Prostate gland (tissue), 2 donors: ENCODE measurements at regions not wholly inside any gene's neighbourhood (a gene's known extent, or its start where the extent isn't known, plus 50 kb on each side); places are given as distances from the start of the nearest gene placed in this dataset.

Experiments
- DNase-seq: peaks from one replicate; pipeline ENCODE4 v3.0.0-alpha.2; 2019; ENCODE audit warnings: low spot score
- H3K27ac ChIP-seq, 2 donors: fragments of 200-600 bp; sonication (generic); 2 replicates each; pipeline ENCODE4 v1.5.1; 2017 to 2019
- H3K27me3 ChIP-seq: fragments of 200-600 bp; sonication (generic); replicated peaks from 2 replicates; pipeline ENCODE4 v1.5.1; 2019; ENCODE audit not compliant: insufficient read depth
- H3K36me3 ChIP-seq, 2 donors: fragments of 200-600 bp; sonication (generic); 1 replicate in 1 of 2; 2 replicates in 1 of 2; pipeline versions ENCODE4 v1.5.1 to v1.8.1; 2017 to 2019
- H3K4me1 ChIP-seq: fragments of 200-600 bp; sonication (generic); replicated peaks from 2 replicates; pipeline ENCODE4 v1.5.1; 2019
- H3K4me3 ChIP-seq, 2 donors: fragments of 200-600 bp; sonication (generic); 2 replicates each; pipeline ENCODE4 v1.5.1; 2017 to 2019
- H3K9me3 ChIP-seq: fragments of 200-600 bp; sonication (generic); 2 replicates; pipeline ENCODE4 v1.5.1; 2017
- POLR2A ChIP-seq: fragments of 450-650 bp; IDR thresholded peaks from one replicate; pipeline ENCODE4 v1.6.1; 2016; ENCODE audit warnings: antibody characterized with exemption, mild to moderate bottlenecking
- POLR2AphosphoS5 ChIP-seq: sonication (generic); formaldehyde crosslinking; IDR thresholded peaks from one replicate; pipeline ENCODE4 v1.6.1; 2017; ENCODE audit warnings: antibody characterized with exemption
- WGBS: methylation state at CpG from one replicate; pipeline ENCODE4 v1.1.5; 2018; 5-methylcytosine and 5-hydroxymethylcytosine counted together
- intact Hi-C: fragments of 100-400 bp; cut with DNase I; formaldehyde crosslinking; loops from one replicate; pipeline ENCODE4 v1.14.2; 2022
- TF ChIP-seq, protein P1 (sequence below), 4 experiments: fragments of 200-600 bp in 2 of 4; fragments of 450-650 bp in 2 of 4; sonication (generic) in 2 of 4; IDR thresholded peaks; 1 replicate in 3 of 4; 2 replicates in 1 of 4; pipeline ENCODE4 v1.5.1; 2016 to 2019; ENCODE audit warnings: antibody characterized with exemption in 4 of 4, mild to moderate bottlenecking in 2 of 4, moderate library complexity in 2 of 4

DNA sequence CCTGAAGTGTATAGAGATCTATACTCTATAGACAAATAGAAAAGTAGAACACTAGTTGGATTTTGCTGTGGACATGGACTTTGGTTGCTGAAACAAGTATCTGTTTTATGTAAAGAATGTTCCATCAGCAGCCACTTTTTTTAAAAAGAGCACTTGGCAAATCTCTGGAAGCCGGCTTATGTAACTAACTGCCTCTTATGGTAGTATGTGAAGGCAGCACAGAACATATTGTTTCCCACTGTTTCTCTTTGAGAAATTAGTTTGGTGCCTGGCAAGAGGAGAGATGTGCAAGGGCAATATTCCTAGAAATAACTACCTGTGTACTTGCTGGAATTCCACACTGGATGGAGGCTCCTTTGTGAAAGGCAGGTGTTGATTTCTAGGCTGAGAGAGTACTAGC, 242.3 kb upstream of the PREP start:
- Histone ChIP-seq H3K4me1 (no peaks in the 10 kb centered on the region), H3K27me3 (no peaks in the 10 kb centered on the region), H3K27ac (no peak overlapping the region), H3K36me3 (no peaks in the 10 kb centered on the region), H3K9me3 (no peaks in the 10 kb centered on the region), H3K4me3 (no peak overlapping the region)
- 27% methylated on average over 1 of the region's 1 CpG for WGBS
- DNase-seq, result no peak
- intact Hi-C loops, result no loop called here
- TF ChIP-seq, protein P1, sequence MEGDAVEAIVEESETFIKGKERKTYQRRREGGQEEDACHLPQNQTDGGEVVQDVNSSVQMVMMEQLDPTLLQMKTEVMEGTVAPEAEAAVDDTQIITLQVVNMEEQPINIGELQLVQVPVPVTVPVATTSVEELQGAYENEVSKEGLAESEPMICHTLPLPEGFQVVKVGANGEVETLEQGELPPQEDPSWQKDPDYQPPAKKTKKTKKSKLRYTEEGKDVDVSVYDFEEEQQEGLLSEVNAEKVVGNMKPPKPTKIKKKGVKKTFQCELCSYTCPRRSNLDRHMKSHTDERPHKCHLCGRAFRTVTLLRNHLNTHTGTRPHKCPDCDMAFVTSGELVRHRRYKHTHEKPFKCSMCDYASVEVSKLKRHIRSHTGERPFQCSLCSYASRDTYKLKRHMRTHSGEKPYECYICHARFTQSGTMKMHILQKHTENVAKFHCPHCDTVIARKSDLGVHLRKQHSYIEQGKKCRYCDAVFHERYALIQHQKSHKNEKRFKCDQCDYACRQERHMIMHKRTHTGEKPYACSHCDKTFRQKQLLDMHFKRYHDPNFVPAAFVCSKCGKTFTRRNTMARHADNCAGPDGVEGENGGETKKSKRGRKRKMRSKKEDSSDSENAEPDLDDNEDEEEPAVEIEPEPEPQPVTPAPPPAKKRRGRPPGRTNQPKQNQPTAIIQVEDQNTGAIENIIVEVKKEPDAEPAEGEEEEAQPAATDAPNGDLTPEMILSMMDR (IDR thresholded peaks at IDR 0.05), result no peak
- no peak for TF ChIP-seq POLR2A
- no peak for TF ChIP-seq POLR2AphosphoS5

DNA sequence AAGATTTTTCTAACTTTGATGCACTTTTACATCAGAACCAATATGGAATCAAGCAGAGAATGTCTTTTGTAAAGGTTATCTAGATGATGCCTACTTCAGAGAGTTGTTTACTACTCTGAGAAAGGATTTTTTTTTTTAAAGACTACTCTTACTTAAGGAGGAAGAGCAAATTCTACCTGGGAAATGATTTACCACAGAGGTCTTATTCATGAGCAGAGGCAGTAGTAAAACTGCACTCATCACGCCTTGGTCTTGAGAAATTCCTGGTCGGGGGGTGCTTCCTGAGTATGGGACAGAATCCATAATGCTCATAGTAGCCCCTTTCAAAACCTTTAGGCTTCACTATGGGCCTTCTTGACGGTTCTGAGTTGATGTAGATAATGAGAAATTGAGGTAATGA, 241.8 kb upstream of the PREP start:
- H3K9me3 ChIP-seq, result no peaks in the 10 kb centered on the region
- no peak overlapping the region for H3K4me3 ChIP-seq
- no peak for DNase-seq
- H3K27ac ChIP-seq, result no peak overlapping the region
- H3K27me3 ChIP-seq, result no peaks in the 10 kb centered on the region
- H3K36me3 ChIP-seq, result no peaks in the 10 kb centered on the region
- intact Hi-C loops, result no loop called here
- H3K4me1 ChIP-seq, result no peaks in the 10 kb centered on the region
- 80% methylated on average over 3 of the region's 3 CpGs for WGBS
- TF ChIP-seq POLR2A (no peak), POLR2AphosphoS5 (no peak)
- TF ChIP-seq, protein P1 (IDR thresholded peaks at IDR 0.05), result no peak

DNA sequence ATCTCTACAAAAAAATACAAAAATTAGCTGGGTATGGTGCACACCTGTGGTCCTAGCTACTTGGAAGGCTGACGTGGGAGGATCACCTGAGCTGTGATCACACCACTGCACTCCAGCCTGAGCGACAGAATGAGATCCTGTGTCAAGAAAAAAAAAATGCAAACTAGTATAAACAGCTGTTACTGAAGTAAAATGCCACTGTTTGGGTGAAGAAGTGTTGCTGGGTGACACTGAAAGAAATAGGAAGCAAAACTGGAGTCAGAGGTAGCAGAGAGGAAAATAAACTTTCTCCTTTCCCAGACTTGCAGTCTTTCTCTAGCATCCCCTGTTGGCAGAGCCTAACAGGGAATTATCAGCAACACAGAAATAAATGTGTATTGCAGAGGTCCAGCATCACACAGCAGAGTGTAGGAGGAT, 241.2 kb upstream of the PREP start:
- TF ChIP-seq POLR2A, result no peak
- TF ChIP-seq POLR2AphosphoS5, result no peak
- TF ChIP-seq, protein P1 (IDR thresholded peaks at IDR 0.05), result no peak
- Histone ChIP-seq H3K36me3 (no peaks in the 10 kb centered on the region), H3K4me3 (no peak overlapping the region), H3K27ac (no peak overlapping the region), H3K9me3 (no peaks in the 10 kb centered on the region), H3K27me3 (no peaks in the 10 kb centered on the region), H3K4me1 (no peaks in the 10 kb centered on the region)
- intact Hi-C loops, result no loop called here
- 88% methylated on average over 2 of the region's 2 CpGs for WGBS
- DNase-seq, result no peak

DNA sequence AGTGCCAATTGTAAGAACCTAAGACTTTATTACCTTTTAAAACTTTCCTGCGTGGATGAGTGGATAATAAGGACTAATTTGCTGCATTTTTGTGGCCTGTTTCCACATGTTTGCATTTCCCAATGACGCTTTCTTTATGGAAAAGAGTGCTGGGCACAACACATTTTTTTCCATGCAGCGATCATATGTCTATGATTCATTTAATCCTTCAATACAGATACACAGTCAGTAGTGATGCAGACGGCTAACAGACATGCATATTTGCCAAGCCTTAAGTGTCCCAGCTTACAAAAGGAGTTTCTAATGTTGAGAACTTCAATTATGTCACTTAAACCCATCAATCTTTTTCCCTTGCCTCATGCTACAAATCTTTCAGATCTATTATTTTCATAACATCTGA, 239.8 kb upstream of the PREP start:
- Histone ChIP-seq H3K4me3 (no peak overlapping the region), H3K36me3 (no peaks in the 10 kb centered on the region), H3K9me3 (no peaks in the 10 kb centered on the region), H3K4me1 (no peaks in the 10 kb centered on the region), H3K27me3 (no peaks in the 10 kb centered on the region), H3K27ac (no peak overlapping the region)
- 62% methylated on average over 4 of the region's 4 CpGs for WGBS
- TF ChIP-seq POLR2A (no peak), POLR2AphosphoS5 (no peak)
- TF ChIP-seq, protein P1 (IDR thresholded peaks at IDR 0.05), result no peak
- intact Hi-C loops, result no loop called here
- DNase-seq, result no peak

DNA sequence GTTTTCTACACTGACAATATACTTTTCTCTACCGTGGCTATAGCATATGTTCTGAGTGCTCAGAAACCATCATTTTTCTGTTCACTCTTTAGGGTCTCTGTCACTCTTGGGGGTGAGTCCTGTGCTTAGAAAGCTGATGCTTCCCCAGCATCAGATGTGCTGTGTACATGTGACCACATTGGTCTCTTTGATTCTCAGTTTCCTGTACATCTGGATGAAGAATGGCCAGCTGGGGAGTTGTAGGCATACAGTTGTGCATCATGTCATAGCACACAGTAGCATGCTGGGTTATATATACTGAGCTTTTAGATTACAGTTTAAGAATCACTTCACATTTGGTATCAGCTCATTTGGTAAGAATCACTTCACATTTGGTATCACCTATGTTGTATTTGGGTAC, 238.6 kb upstream of the PREP start:
- no peaks in the 10 kb centered on the region for H3K36me3 ChIP-seq
- no peak overlapping the region for H3K27ac ChIP-seq
- intact Hi-C loops, result no loop called here
- H3K4me1 ChIP-seq, result no peaks in the 10 kb centered on the region
- no peaks in the 10 kb centered on the region for H3K27me3 ChIP-seq
- 94% methylated on average over 1 of the region's 1 CpG for WGBS
- no peak overlapping the region for H3K4me3 ChIP-seq
- TF ChIP-seq, protein P1 (IDR thresholded peaks at IDR 0.05), result no peak
- TF ChIP-seq POLR2AphosphoS5 (no peak), POLR2A (no peak)
- DNase-seq, result no peak
- H3K9me3 ChIP-seq, result no peaks in the 10 kb centered on the region
